HPDE6-E6E7 (cell line): ENCODE measurements at regions not wholly inside any gene's neighbourhood (a gene's known extent, or its start where the extent isn't known, plus 50 kb on each side); places are given as distances from the start of the nearest gene placed in this dataset.

ENCODE experiments used
- DNase-seq: peaks from one replicate; pipeline ENCODE4 v3.0.0; 2011; ENCODE audit warnings: missing footprints; ENCODE audit errors: extremely low spot score

DNA sequence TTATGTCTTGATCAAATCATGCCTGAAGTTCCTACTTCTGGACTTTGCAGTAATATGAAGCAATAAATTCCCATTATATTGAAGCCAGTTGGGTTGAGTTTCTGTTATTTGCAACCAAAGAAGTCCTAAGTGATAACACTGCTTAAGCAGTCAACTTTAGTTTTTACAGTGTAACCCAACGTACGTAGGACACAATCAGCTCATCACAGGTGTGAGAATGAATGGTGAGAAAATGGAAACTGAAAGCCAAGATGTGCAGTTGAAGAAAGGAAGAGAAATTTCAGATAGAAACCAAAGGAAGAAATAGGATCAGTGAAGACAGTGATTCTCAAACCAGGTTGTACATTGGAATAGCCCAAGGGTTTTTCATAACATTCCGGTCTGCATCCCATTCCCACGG, 211.4 kb upstream of the ZFP64 start:
- no peak for DNase-seq

DNA sequence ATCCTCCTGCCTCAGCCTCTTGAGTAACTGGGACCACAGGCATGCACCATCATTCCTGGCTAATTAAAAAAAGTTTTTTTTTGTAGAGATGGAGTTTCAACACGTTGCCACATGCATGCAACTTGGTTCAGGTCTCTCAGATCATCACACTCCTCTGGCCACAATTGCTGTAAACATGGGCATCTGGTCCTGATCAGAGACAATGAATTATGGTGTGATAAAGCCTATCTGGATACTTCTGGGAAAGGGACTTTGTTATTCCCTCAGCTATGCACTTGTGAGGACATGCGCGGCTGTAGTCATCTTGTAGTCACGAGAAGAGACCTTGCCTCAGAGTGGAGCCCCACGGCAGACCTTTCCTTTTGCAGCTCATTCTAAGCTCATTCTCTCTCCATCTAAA, 210.9 kb upstream of the ZFP64 start:
- no peak for DNase-seq

DNA sequence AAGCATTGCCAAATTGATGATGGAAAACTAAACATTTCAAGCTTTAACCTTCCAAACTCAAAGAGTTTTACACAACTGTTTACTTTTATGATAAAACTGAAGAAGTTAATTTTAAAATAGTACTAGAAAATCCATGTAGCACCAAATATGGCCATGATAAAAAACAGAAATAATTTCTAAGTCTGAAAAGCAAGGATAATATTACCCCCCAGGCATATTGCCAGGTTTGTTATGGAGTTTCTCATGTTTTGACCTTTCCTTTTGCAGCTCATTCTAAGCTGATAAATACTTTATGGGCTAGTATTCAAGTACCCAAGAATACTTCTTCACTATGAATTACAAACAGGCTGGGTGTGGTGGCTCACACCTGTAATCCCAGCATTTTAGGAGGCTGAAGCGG, 209.9 kb upstream of the ZFP64 start:
- no peak for DNase-seq

- DNase-seq = no peak
Measured at GRCh38 chr20:52399352-52399751, 207.8 kb upstream of the ZFP64 start.

- no peak for DNase-seq
Measured at GRCh38 chr20:52389606-52390005, 198.0 kb upstream of the ZFP64 start.

GRCh38 chr20:52383995-52384621, 192.5 kb upstream of the ZFP64 start:
- DNase-seq = no peak

DNA sequence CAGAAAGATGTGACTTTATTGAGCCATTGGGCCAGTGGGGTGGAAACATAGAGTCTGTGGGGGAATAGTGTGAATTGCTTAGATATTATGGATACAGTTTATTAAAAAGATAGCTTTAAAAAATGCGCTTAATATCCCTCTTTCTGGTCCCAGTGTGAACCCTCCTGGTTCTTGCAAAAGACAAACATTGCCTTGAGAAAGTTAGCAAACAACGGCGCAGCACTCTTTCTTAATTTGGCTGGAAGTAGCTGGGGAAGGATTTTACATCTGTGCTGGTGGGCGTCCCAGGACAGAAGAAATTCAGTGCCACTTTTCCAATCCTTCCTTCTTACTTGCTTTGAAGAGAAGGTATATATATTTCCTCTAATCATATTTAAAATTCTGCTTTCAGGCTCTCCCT, 191.4 kb upstream of the ZFP64 start:
- no peak for DNase-seq

DNA sequence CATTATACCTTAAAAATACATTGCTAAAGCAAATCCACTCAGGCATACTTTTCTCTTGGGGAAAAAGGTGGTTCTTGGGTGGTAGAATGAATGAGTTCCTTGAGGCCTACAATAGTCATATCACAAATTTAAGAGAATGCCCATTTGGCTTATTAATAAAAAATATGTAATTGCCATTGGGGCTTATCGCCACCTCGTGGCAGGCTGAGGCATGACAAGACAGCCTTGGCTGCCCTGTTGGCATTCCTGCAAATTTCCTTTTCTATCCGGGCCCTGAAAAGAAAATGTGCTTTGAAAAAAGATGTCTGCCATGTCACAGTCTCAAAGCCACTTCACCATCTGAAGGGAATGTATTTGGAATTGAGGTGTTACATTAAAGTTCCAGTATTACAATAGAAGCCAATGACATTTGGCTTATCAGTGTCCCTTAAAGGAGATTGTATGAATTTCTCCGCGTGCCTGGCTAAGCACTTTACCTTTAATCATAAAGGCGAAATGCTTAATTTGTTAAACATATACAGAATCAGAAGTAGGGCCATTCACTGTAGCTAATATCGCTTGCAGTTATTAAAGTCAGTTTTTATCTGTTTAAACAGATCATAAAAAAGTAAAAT, 188.3 kb upstream of the ZFP64 start:
- peak; percentile 64 for DNase-seq

DNA sequence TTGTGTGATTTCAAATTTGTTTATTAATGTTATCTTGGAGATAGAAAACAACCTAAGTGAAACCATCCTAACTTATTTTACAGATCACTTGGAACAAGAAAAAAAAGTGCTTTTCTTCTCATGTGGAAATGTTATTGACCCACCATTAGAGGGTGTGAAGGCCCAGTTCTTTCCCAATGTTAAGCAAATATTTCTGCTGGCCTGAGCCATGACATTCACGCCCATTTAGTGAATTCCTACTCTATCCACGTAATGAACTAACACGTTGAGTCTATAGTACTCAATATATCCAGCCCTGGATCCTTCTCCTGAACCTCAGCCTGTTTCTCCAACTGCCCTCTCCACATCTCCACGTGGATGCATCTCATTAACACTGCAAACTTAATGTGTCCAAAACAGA, 180.6 kb upstream of the ZFP64 start:
- DNase-seq = no peak

DNA sequence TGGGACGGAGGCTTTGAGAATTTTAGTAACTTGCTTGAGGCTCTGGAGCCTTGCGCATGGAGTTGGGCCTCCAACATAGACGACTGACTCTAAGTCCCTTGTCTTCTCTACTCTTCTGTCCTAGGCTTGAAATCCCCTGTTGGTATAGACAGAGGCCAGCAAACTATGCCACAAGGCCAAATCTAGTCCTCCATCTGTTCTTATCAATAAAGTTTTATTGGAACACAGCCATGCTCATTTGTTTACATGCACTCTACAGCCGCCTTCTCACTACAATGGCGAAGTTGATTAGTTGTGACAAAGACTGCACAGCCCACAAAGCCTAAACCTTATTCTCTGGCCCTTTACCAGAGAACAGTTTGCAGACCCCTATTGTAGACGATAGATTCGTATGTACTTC, 174.1 kb upstream of the ZFP64 start:
- no peak for DNase-seq

- DNase-seq = no peak
Measured at GRCh38 chr20:52364405-52364804, 172.8 kb upstream of the ZFP64 start.

DNA sequence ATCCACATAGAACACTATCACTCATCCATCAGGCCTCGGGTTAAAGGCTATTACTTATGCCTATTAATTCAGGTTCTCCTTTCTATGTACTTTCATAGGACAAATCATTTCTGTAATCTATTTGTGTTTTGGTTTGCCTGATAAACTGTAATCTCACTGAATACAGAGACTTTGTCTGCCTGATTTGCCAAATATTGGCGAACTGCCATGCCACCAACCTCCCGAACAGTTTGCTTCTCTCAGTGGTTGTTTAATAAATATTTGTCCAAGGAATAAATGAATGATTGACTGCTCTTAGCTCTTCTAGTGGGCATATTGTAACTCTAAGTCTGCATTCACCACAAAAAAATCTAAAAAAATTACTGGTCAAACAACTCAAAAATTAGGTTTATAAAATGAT, 170.1 kb upstream of the ZFP64 start:
- no peak for DNase-seq

DNA sequence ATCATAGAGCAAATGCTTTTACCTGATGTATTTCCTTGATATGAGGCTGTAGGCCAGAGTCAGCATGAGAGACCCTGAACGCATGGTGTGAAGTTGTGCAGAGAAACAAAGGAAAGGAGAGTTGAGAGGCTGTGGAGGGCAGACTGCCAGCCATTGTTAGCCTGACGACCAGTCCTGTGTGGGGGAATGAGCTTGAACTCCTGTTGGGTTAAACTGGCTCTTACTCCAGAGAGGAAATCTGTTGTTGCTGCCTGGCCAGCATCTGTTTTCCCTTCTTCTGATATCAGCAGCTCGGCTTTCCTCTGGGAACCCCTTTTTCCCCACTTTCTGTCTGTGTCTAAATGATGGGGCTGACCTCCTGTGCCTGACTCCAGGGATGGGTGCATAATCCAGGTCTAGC, 158.2 kb upstream of the ZFP64 start:
- no peak for DNase-seq

GRCh38 chr20:52348434-52348833, 156.9 kb upstream of the ZFP64 start:
- no peak for DNase-seq

DNA sequence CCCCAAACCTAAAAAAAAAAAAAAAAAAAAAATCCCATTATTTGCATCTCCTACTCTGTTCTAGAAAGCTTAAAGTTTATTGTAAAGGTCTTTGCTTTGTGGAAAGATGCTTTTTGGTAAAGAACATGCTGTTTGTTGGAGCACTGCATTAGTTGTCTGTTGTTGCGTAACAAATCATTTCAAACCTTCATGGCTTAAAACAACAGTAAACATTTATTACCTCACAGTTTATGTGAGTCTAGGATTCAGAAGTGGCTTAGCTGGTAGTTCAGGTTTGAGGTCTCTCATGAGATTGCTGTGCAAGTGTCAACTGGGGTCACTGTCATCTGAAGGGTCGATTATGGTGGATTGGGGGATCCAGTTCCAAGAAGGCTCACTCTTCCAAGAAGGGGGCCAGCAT, 155.2 kb upstream of the ZFP64 start:
- DNase-seq = no peak

DNA sequence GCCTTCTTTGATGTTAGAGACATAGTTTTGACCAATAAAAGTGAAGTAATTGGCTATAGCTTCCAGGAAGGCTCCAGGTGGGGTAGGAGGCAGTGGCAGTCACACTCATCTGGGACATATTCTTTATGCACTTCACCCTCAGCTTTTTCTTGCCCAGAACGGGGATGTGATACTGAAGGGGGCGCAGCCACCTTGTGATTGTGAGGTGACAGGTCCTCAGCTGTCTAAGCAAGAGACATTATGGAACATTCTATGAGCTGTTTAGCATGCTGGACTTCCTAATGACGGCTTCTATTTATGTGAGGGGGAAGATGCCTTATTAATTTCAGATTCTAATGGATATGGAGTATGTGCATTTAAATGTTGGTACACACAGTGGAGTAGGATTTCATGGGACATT, 151.3 kb upstream of the ZFP64 start:
- DNase-seq = no peak

DNA sequence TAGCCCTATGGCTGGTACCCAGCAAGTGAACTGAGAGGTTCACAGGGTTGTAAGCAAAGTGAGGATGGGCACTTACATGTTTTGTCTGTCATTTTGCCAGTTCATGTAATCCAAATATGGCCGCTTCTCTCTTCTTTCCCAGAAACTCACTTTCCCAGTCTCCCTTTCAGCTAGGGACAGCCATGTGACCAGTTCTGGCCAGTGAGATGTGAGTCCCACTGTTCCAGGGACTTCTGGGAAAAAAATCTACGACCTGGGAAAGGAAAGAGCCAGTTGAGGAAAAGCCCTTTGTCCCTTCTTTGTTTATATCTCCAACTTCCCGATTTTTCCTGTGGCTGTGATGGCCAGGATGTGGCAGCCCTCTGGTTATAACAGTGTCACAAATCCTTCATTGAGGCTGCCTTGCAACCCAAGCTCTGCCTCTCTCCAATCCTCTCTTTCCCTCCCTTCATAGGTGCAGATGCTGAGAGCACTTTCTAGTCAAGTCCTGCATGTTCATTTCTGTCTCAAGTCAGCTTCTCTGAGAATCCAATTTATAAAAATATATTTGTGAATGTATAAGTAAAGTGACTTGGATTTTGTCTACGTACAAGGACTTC, 148.6 kb upstream of the ZFP64 start:
- DNase-seq = no peak

- DNase-seq = no peak
Measured at GRCh38 chr20:52332649-52333250, 141.2 kb upstream of the ZFP64 start.

DNA sequence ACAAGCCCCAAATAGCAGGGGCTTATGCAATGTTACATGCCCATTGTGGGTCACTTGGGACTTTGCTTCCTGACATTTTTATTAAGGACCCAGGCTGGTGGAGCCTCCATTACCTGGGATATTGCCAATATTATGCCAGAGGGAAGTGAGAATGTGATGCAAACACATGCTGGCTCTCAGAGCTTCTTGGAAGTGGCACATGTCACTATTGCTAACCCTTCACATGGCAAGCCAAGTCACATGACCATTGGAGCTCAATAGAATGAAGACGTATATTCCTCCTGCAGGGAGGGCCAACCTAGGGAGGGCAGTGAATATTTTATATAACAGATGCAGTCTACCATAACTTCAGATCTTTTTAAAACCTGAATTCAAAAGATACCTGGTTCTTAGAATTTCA, 140.7 kb upstream of the ZFP64 start:
- DNase-seq = no peak

DNA sequence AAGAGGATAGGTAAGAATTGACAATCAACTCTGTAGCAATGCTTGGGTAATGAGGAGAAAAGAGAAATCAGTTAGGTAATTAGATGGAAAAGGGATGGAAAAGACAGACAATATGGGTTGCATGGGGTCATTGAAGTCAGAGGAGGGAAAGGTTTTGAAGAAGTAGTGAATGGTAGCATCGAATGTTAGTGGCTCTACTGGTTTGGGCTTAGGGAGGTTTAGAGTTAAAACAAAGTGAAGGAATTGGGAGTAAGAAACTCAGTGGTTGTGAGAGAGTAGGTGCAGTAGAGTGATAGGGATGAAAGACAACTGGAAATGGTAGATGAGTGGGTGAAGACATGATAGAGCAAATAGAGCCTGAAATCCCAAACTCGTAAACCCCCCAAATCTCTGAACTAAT, 140.1 kb upstream of the ZFP64 start:
- DNase-seq = no peak

GRCh38 chr20:52321396-52321795, 129.8 kb upstream of the ZFP64 start:
- no peak for DNase-seq

- DNase-seq = no peak
Measured at GRCh38 chr20:52318651-52319050, 127.1 kb upstream of the ZFP64 start.

DNA sequence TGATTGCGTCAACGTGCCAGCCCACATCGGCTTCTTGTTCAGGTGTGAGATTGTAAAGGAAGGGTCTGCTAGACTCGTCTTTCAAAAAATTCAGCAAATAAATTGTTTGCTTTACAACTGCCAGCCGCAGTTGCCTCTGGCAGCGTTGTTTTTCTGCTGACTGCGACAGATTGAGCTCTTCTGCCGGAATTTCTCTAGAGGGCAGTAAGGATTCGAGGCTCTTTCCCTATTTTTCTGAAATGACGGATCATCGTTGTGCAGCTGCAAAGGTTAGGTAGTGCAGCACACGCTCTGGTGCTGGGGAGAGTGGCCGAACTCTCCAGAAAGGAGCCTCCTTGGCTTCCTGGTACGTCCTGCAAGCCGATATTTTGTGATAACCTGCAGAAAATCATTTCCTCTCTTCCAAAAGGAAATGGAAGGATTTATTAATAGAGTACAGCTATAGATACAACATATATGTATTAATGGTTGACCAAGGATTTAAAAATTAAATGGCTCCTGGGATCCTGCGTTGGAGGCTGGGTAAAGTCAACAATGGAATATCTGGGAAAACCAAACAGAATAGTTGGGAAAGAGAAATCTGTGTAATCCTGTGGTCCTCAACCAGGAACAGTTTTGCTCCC, 121.9 kb upstream of the ZFP64 start:
- peak; percentile 67 for DNase-seq
